Body of pancreas (tissue), 4 donors: ENCODE measurements at regions not wholly inside any gene's neighbourhood (a gene's known extent, or its start where the extent isn't known, plus 50 kb on each side); places are given as distances from the start of the nearest gene placed in this dataset.

Experiments
- CTCF ChIP-seq, 7 experiments: fragments of 450-650 bp in 4 of 7; fragments of 200-600 bp in 3 of 7; sonication (generic) in 3 of 7; IDR thresholded peaks; one replicate each; pipeline ENCODE4 v1.5.1; 2016 to 2019; ENCODE audit warnings: antibody characterized with exemption in 7 of 7
- POLR2A ChIP-seq, 3 donors: fragments of 450-650 bp; IDR thresholded peaks; one replicate each; pipeline ENCODE4 v1.6.1; 2016; ENCODE audit warnings: antibody characterized with exemption in 3 of 3, mild to moderate bottlenecking in 2 of 3

- no peak for TF ChIP-seq CTCF (IDR thresholded peaks at IDR 0.05)
- TF ChIP-seq POLR2A (IDR thresholded peaks at IDR 0.05) = no peak
Measured at GRCh38 chr12:17680220-17680619, 409.8 kb downstream of the RERGL start.
